ENCODE measurements at regions not wholly inside any gene's neighbourhood (a gene's known extent, or its start where the extent isn't known, plus 50 kb on each side); places are given as distances from the start of the nearest gene placed in this dataset.

- no peak for TF ChIP-seq CTCF (IDR thresholded peaks at IDR 0.05; ENCODE audit: extremely low read depth, insufficient read depth, missing control alignments)
- in situ Hi-C loops (cut with MboI; ENCODE audit: low pct_unique_long_range_greater_than_20kb, low sequenced_read_pairs, unreplicated experiment): no loop called here
- DNase-seq (ENCODE audit: low spot score): no peak
Observed at GRCh38 chr18:27860011-27860410, 316.9 kb downstream of the CDH2 start.

GRCh38 chr18:27856820-27857219, 320.1 kb downstream of the CDH2 start:
- in situ Hi-C loops (cut with MboI; ENCODE audit: low pct_unique_long_range_greater_than_20kb, low sequenced_read_pairs, unreplicated experiment): no loop called here
- no peak for TF ChIP-seq CTCF (IDR thresholded peaks at IDR 0.05; ENCODE audit: extremely low read depth, insufficient read depth, missing control alignments)
- no peak for DNase-seq (ENCODE audit: low spot score)

- TF ChIP-seq CTCF (IDR thresholded peaks at IDR 0.05; ENCODE audit: extremely low read depth, insufficient read depth, missing control alignments): no peak
- in situ Hi-C loops (cut with MboI; ENCODE audit: low pct_unique_long_range_greater_than_20kb, low sequenced_read_pairs, unreplicated experiment): no loop called here
- DNase-seq (ENCODE audit: low spot score): no peak
Observed at GRCh38 chr18:27855486-27855885, 321.4 kb downstream of the CDH2 start.

- in situ Hi-C loops (cut with MboI; ENCODE audit: low pct_unique_long_range_greater_than_20kb, low sequenced_read_pairs, unreplicated experiment): no loop called here
- DNase-seq (ENCODE audit: low spot score): no peak
- TF ChIP-seq CTCF (IDR thresholded peaks at IDR 0.05; ENCODE audit: extremely low read depth, insufficient read depth, missing control alignments): no peak
Observed at GRCh38 chr18:27854631-27855030, 322.3 kb downstream of the CDH2 start.

GRCh38 chr18:27848336-27848735, 328.6 kb downstream of the CDH2 start:
- no peak for DNase-seq (ENCODE audit: low spot score)
- in situ Hi-C loops (cut with MboI; ENCODE audit: low pct_unique_long_range_greater_than_20kb, low sequenced_read_pairs, unreplicated experiment): no loop called here
- TF ChIP-seq CTCF (IDR thresholded peaks at IDR 0.05; ENCODE audit: extremely low read depth, insufficient read depth, missing control alignments): no peak

- TF ChIP-seq CTCF (IDR thresholded peaks at IDR 0.05; ENCODE audit: extremely low read depth, insufficient read depth, missing control alignments): no peak
- in situ Hi-C loops (cut with MboI; ENCODE audit: low pct_unique_long_range_greater_than_20kb, low sequenced_read_pairs, unreplicated experiment): no loop called here
- DNase-seq (ENCODE audit: low spot score): no peak
Observed at GRCh38 chr18:27847412-27847811, 329.5 kb downstream of the CDH2 start.

GRCh38 chr18:27845897-27846296, 331.0 kb downstream of the CDH2 start:
- DNase-seq (ENCODE audit: low spot score): no peak
- TF ChIP-seq CTCF (IDR thresholded peaks at IDR 0.05; ENCODE audit: extremely low read depth, insufficient read depth, missing control alignments): no peak
- in situ Hi-C loops (cut with MboI; ENCODE audit: low pct_unique_long_range_greater_than_20kb, low sequenced_read_pairs, unreplicated experiment): no loop called here
